Esophagus mucosa (tissue), 1 donor: ENCODE measurements at regions not wholly inside any gene's neighbourhood (a gene's known extent, or its start where the extent isn't known, plus 50 kb on each side); places are given as distances from the start of the nearest gene placed in this dataset.
A peak's percentile ranks its signal among the peaks of the same experiment; 100 is the strongest.
"Not testable (repeated sequence)": the region's sequence is repeated elsewhere in the genome, so short reads cannot be mapped to it uniquely, and the experiment has no call there.

Experiments used
- ATAC-seq: fragments of 200-7000 bp; cut with Tn5 transposase; one replicate; pipeline ENCODE4 v1.9.1; 2020
- donor health status: DM: yes; HTN: yes; CAD: no.

- no peak for ATAC-seq
These were observed 272.2 kb upstream of the CCL2 start for GRCh38 chr17:33982909-33983308.

GRCh38 chr17:33983824-33984574 is 271.1 kb upstream of the CCL2 start:
- peak; percentile 33 for ATAC-seq

- ATAC-seq, result no peak
These were observed 269.0 kb upstream of the CCL2 start for GRCh38 chr17:33986088-33986487.

DNA sequence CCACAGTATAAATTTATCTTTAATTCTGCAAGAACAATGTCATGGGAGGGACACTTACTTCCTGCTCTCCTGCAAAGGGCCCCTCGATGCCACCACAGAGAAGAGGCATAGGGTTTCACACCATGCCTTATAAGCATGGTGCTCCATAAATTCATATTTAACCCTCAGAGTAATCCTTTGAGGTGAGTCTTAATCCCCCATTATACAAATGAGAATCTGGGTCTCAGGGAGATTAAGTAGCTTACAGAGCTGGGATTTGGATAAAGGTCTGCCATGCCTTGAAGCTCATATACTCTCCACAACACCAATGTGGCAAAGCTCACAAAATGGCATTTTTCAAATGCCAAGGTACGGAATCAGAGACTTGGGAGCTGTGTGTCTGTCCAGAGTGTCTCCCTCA is 268.5 kb upstream of the CCL2 start:
- no peak for ATAC-seq

- no peak for ATAC-seq
These were observed 267.9 kb upstream of the CCL2 start for GRCh38 chr17:33987162-33987561.

GRCh38 chr17:33989361-33990148 is 265.5 kb upstream of the CCL2 start:
- ATAC-seq, result peak; percentile 83

DNA sequence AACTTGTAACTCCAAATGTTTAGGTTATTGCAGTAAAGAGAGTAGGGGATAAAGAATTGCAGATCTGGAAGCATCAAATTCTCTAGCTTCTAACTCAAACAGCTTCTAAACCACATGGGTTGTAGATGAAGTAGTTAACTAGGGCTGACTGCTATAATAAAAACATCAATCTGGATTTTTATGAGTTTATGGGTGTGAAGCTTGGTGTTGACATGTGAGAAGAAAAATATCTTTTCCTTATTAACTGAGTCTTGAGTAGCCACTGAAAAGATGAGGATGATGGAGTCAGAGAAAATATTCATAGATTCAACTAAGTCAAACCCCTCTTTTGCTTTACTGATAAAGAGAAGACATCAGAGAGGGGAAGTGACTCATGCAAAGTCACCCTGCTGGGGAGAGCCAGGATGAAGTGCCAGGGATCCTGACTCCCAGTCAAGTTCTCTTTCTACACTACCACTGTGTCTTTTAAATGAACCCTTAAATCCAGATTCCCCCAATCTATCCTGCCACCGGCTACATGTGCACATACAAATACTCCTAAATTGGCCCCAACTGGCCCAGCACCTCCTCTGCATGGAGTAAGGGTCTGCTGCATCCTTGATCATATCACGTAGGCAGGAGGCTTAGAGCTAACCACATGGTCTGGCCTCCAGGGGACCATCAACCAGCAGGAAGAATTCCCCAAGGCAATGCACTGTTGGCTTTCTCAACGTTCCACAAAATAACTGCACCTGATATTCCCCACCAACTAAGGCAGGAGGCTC is 264.0 kb upstream of the CCL2 start:
- no peak for ATAC-seq

GRCh38 chr17:33992113-33992512 is 263.0 kb upstream of the CCL2 start:
- no peak for ATAC-seq

- ATAC-seq, result no peak
These were observed 254.4 kb upstream of the CCL2 start for GRCh38 chr17:34000639-34001038.

GRCh38 chr17:34001246-34001645 is 253.8 kb upstream of the CCL2 start:
- ATAC-seq, result peak; percentile 8

DNA sequence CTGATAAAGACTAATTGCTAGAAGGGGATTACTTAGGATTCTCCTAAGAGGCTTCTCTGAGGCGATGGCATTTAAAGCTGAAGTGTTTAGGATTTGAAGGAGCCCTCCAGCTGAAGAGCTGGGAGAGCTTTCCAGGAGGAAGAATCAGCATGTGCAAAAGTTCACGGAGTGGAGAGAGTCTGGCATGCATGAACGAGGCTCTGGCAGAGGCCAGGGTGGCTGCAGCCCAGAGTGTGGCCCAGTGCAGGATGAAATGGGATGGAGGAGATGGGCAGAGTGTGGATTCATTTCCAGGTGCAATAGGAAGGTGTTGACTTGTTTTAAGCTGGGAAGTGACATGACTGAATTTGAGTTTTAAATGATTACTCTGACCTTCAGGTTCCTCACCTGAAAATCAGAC is 249.0 kb upstream of the CCL2 start:
- no peak for ATAC-seq

- ATAC-seq, result peak; percentile 86
These were observed 247.0 kb upstream of the CCL2 start for GRCh38 chr17:34008125-34008524.

- no peak for ATAC-seq
These were observed 245.2 kb upstream of the CCL2 start for GRCh38 chr17:34009912-34010311.

DNA sequence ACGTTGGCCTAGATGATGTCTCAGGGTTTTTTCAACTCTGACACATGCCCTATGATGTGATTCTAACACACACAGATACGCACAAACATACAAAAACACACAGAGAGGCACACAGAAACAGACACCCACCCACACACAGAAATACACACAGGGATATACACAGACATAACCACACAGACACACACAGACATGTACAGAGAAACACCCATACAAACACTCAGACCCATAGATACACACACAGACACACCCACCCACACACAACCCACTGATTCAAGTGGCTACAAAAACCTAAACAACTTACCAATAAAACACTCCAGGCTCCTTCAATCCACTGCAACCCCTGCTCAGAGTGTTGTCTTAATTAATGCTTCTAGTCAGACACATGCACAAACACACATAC is 244.6 kb upstream of the CCL2 start:
- ATAC-seq, result no peak

DNA sequence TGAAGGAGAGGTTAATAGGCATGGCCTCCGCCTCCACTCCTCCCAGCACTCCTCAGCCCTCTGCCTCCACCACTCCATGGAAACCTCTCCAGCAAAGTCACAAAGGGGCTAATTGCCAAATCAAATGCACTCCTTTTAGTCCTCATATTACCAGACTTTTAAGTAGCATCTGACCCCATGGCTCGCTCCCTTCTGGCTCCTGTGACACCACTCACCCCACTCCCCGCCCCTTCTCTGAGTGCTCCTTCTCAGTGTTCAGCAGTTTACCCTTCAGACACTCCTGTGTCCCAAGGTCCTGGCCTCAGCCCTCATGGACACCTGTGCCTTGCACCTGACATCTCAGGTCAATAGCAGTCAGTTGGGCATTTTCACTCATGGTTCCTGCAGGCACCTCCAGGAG is 243.5 kb upstream of the CCL2 start:
- no peak for ATAC-seq

DNA sequence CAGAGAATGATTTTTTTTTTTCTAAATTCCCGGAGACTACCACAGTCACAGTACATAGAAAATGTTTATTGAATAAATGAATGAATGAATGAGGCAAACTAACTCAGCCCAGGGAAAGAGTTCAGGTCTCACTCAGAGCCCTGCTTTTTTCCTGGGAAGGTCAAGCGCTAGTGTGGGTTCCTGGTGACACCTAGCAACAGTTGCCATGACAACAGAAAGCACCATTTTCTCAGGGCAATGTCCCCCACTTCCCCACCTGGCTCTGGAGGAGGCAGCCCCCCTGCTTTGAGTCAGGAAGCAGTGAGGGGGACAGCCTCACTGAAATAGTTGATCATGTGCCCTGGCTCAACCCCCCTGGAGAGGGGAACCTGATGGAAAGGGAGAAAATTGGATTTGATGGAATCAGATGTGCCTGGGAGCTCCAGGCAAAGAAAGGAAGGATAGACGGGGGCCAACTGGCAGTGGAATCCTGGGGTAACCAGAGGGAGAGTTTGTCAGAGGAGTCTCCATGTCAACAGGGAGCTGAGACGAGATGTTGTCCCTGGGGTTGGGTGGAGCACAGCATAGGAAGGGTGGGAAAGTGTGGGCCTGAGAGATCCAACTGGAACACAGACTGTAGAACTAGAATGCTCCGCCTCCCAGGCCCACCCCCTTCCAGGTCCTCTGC is 242.2 kb upstream of the CCL2 start:
- ATAC-seq, result no peak

- ATAC-seq, result no peak
These were observed 239.8 kb upstream of the CCL2 start for GRCh38 chr17:34015253-34015652.

GRCh38 chr17:34024386-34024785 is 230.7 kb upstream of the CCL2 start:
- ATAC-seq, result no peak

DNA sequence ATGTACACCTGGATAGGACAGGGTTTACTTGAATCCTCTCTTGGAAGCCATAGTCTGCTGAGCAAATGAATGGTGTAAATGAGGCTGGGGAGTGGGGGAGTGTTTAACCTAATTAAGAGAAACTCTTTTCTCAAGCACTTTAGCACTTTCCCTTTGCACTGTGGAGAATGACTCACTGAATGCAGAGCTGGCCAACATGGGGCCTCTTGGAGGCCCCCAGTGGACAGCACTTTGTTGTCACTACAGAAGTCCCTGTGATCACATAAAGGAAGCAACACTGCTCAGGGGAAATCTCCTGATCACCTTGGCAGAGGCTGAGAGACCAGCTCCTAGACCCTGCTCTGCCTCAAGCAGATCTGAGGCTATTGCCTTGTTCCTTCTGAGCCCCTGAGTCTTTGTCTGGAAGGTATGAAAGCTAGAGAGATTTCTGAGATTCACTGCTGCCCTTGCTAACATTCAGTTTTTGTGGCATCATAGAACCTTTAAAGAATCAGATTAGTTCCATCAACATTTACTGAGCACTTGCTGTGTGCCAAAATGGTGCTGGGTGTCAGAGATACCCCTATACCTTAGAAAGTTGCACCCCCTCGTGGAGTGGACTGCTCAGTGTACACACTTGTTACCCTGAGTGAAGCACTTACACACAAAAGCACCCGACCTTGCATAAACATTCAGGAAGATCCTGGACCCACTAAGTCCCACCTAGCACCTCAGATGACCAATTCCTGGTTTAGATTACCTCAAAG is 230.1 kb upstream of the CCL2 start:
- peak; percentile 62 for ATAC-seq

DNA sequence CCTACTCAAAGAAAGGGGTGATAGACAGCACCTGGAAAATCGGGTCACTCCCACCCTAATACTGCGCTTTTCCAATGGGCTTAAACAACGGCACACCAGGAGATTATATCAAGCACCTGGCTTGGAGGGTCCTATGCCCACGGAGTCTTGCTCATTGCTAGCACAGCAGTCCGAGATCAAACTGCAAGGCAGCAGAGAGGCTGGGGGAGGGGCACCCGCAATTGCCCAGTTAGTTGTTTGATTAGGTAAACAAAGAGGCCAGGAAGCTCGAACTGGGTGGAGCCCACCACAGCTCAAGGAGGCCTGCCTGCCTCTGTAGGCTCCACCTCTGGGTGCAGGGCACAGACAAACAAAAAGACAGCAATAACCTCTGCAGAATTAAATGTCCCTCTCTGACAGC is 224.5 kb upstream of the CCL2 start:
- ATAC-seq, result not testable (repeated sequence)

DNA sequence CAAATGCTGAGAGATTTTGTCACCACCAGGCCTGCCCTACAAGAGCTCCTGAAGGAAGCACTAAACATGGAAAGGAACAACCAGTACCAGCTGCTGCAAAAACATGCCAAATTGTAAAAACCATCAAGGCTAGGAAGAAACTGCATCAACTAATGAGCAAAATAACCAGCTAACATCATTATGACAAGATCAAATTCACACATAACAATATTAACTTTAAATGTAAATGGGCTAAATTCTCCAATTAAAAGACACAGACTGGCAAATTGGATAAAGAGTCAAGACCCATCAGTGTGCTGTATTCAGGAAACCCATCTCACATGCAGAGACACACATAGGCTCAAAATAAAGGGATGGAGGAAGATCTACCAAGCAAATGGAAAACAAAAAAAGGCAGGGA is 222.8 kb upstream of the CCL2 start:
- ATAC-seq, result not testable (repeated sequence)

GRCh38 chr17:34038786-34039185 is 216.3 kb upstream of the CCL2 start:
- not testable (repeated sequence) for ATAC-seq
